ENCODE measurements at regions not wholly inside any gene's neighbourhood (a gene's known extent, or its start where the extent isn't known, plus 50 kb on each side); places are given as distances from the start of the nearest gene placed in this dataset.

DNA sequence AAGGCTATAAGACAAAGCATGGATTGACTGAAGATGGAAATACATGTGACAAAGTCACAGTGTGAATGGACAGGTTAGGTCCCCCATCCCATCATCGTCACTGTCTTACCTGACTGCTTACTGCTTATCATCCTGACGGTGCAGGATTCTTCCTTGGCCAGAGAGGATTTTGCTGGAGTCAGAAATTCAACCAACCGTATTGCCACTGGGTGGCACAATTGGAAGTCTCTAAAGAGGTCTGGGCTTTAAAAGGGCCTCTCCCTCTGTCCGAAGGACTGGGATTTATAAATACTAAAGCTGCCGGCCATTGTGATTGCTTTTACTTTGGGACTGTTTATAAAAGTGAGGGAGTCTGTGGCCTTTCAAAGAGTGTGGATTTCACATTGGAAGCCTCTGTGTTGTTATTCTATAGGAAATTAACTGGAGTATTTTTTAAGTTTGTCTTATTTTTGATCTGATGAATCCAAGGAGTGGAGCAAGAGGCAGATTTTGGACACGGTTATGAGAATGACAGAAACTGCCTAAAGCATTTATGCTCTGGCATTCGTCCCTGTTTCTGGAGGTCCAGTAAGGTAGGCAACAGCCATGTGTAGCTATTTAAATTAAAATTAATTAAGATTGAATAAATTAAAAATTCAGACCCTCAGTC is 113.3 kb upstream of the CREB5 start:
- Histone ChIP-seq H3K36me3 (no peaks in the 10 kb centered on the region), H3K27me3 (no peaks in the 10 kb centered on the region), H3K27ac (peak overlapping the region in 1 of 3 donors; percentile 87), H3K4me3 (no peak overlapping the region), H3K9me3 (no peaks in the 10 kb centered on the region), H3K4me1 (peaks cover 0 to 25% (median 8%) of the 10 kb centered on the region in 4 donors)
- ATAC-seq (peak; percentile 77 to 86 (median 80)), DNase-seq (peak in 1 of 3 donors; percentile 54)
- no peak for TF ChIP-seq POLR2A (IDR thresholded peaks at IDR 0.05)
- TF ChIP-seq, protein P1, sequence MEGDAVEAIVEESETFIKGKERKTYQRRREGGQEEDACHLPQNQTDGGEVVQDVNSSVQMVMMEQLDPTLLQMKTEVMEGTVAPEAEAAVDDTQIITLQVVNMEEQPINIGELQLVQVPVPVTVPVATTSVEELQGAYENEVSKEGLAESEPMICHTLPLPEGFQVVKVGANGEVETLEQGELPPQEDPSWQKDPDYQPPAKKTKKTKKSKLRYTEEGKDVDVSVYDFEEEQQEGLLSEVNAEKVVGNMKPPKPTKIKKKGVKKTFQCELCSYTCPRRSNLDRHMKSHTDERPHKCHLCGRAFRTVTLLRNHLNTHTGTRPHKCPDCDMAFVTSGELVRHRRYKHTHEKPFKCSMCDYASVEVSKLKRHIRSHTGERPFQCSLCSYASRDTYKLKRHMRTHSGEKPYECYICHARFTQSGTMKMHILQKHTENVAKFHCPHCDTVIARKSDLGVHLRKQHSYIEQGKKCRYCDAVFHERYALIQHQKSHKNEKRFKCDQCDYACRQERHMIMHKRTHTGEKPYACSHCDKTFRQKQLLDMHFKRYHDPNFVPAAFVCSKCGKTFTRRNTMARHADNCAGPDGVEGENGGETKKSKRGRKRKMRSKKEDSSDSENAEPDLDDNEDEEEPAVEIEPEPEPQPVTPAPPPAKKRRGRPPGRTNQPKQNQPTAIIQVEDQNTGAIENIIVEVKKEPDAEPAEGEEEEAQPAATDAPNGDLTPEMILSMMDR (IDR thresholded peaks at IDR 0.05): peak; percentile 47 to 64 (median 51)
- WGBS (ENCODE audit: insufficient coverage, low coverage, low lambda C conversion rate, missing lambda C conversion rate): 30% methylated on average over 7 of the region's 7 CpGs
- intact Hi-C loops (cut with DNase I): no loop called here

DNA sequence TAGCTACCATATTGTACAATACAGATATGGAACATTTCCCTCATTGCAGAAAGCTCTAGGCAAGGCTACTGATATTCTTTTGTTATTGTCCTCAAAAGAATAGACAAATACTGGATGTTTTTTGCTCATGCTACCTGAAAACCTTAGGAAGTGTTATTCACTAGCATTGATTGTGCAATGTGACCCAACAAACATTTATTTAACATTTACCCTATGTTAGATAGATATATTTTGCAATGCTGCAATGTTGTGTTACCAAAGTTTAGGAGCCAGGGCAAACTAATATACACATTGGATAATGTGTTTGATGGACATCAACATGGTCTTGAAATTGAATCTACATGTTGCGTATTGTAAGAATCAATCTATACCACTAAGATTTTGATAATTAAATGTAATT is 112.8 kb upstream of the CREB5 start:
- no peaks in the 10 kb centered on the region for H3K9me3 ChIP-seq
- H3K4me1 ChIP-seq: peaks cover 0 to 25% (median 8%) of the 10 kb centered on the region in 4 donors
- DNase-seq: no peak
- H3K27me3 ChIP-seq: no peaks in the 10 kb centered on the region
- TF ChIP-seq, protein P1 (IDR thresholded peaks at IDR 0.05): no peak
- TF ChIP-seq POLR2A (IDR thresholded peaks at IDR 0.05): no peak
- intact Hi-C loops (cut with DNase I): no loop called here
- no peaks in the 10 kb centered on the region for H3K36me3 ChIP-seq
- H3K4me3 ChIP-seq: no peak overlapping the region
- 82% methylated on average over 1 of the region's 1 CpG for WGBS (ENCODE audit: insufficient coverage, low coverage, low lambda C conversion rate, missing lambda C conversion rate)
- ATAC-seq: peak in 3 of 4 donors; percentile 23 to 38 (median 28)
- H3K27ac ChIP-seq: peak overlapping the region in 1 of 3 donors; percentile 87

DNA sequence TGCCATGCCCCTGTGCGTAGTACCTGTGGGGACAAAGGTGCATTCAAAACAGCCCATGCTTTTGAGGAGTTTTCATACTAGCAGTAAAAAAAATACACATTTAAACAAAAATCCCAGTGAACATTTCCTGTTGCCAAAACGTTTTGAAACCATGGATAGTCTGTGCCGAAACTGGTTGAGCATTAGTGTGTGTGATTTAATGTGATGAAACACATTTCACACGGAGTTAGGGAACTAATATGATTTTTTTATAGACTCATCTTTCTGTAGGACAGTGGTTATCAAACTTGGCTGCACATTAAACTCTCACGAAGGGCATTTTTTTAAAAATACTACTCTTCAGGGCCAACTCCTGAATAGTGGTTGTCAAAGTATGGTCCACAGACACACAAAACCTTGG is 111.8 kb upstream of the CREB5 start:
- Histone ChIP-seq H3K27ac (peak overlapping the region; percentile 33 to 87 (median 64)), H3K36me3 (no peaks in the 10 kb centered on the region), H3K4me1 (peaks cover 0 to 25% (median 8%) of the 10 kb centered on the region in 4 donors), H3K27me3 (no peaks in the 10 kb centered on the region), H3K4me3 (no peak overlapping the region), H3K9me3 (no peaks in the 10 kb centered on the region)
- no peak for DNase-seq
- WGBS (ENCODE audit: insufficient coverage, low coverage, low lambda C conversion rate, missing lambda C conversion rate): 19% methylated on average over 5 of the region's 5 CpGs
- TF ChIP-seq, protein P1 (IDR thresholded peaks at IDR 0.05): no peak
- ATAC-seq: peak in 2 of 4 donors; percentile 11 to 24
- intact Hi-C loops (cut with DNase I): no loop called here

DNA sequence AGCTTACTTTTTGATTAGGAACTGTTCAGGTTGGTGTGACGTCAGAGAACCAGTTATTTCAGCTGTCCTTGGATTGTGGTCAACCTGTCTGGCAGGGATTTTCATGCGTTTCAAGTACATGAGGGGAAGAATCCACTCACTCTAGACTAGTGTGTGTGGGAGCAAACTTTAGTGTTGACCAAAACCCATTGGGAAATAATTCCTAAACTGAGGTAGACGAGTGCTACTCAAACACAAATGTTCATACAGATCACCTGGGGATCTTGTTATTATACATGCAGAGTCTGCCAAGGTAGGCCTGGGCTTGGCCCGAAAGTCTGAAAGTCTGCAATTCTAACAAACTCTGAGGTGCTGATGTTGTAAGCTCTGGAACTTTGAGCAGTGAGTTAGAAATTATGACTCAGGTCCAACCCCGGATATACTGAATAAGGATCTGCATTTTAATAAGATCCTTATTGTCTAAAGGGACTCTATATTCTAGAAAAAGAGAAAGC is 111.1 kb upstream of the CREB5 start:
- no peak for TF ChIP-seq POLR2A (IDR thresholded peaks at IDR 0.05)
- TF ChIP-seq, protein P1 (IDR thresholded peaks at IDR 0.05): no peak
- Histone ChIP-seq H3K4me1 (peaks cover 0 to 25% (median 8%) of the 10 kb centered on the region in 4 donors), H3K36me3 (no peaks in the 10 kb centered on the region), H3K4me3 (no peak overlapping the region), H3K27me3 (no peaks in the 10 kb centered on the region), H3K9me3 (no peaks in the 10 kb centered on the region), H3K27ac (peak overlapping the region; percentile 33 to 87 (median 64))
- intact Hi-C loops (cut with DNase I): no loop called here
- ATAC-seq: peak; percentile 77 to 83 (median 80)
- 19% methylated on average over 5 of the region's 5 CpGs for WGBS (ENCODE audit: insufficient coverage, low coverage, low lambda C conversion rate, missing lambda C conversion rate)
- DNase-seq: peak; percentile 38 to 82 (median 75)

Measured in right lobe of liver (tissue), 6 donors.